GM23338 (cell line): ENCODE measurements at regions not wholly inside any gene's neighbourhood (a gene's known extent, or its start where the extent isn't known, plus 50 kb on each side); places are given as distances from the start of the nearest gene placed in this dataset.
"Not testable (repeated sequence)": the region's sequence is repeated elsewhere in the genome, so short reads cannot be mapped to it uniquely, and the experiment has no call there.

Experiments
- ATAC-seq: fragments of 200-7000 bp; cut with Tn5 transposase; 3 replicates; pipeline ENCODE4 v1.9.1; 2020
- DNase-seq: peaks from one replicate; pipeline ENCODE4 v3.0.0-alpha.2; 2015; ENCODE audit warnings: low spot score
- H2AFZ ChIP-seq: fragments of 200-600 bp; sonication (generic); 2 replicates; pipeline ENCODE4 v1.8.0; 2016; ENCODE audit warnings: antibody characterized with exemption, mild to moderate bottlenecking, moderate library complexity
- H3F3A ChIP-seq: fragments of 200-600 bp; sonication (generic); replicated peaks from 2 replicates; pipeline ENCODE4 v1.8.0; 2017; ENCODE audit warnings: antibody characterized with exemption, mixed run types, low read depth
- H3K27ac ChIP-seq: fragments of 200-600 bp; sonication (generic); 2 replicates; pipeline ENCODE4 v1.6.1; 2016; ENCODE audit warnings: low read depth
- H3K27me3 ChIP-seq: fragments of 200-600 bp; sonication (generic); 2 replicates; pipeline ENCODE4 v1.8.0; 2016; ENCODE audit warnings: mild to moderate bottlenecking, mixed run types, moderate library complexity; ENCODE audit not compliant: insufficient read depth
- H3K36me3 ChIP-seq: fragments of 200-600 bp; sonication (generic); 2 replicates; pipeline ENCODE4 v1.8.0; 2016; ENCODE audit warnings: mild to moderate bottlenecking; ENCODE audit not compliant: insufficient read depth
- H3K4me1 ChIP-seq: fragments of 200-600 bp; sonication (generic); 2 replicates; pipeline ENCODE4 v1.8.0; 2016; ENCODE audit warnings: mild to moderate bottlenecking, moderate library complexity; ENCODE audit not compliant: insufficient read depth
- H3K4me2 ChIP-seq: fragments of 200-600 bp; sonication (generic); 2 replicates; pipeline ENCODE4 v1.7.1; 2017; ENCODE audit warnings: mixed run types
- H3K4me3 ChIP-seq: fragments of 200-600 bp; sonication (generic); 2 replicates; pipeline ENCODE4 v1.6.1; 2016; ENCODE audit warnings: mixed run types
- H3K79me2 ChIP-seq: fragments of 200-600 bp; sonication (generic); replicated peaks from 2 replicates; pipeline ENCODE4 v1.8.0; 2017; ENCODE audit warnings: mild to moderate bottlenecking; ENCODE audit not compliant: insufficient read depth
- H3K9me2 ChIP-seq: fragments of 200-600 bp; sonication (generic); 2 replicates; pipeline ENCODE4 v1.8.0; 2017; ENCODE audit not compliant: insufficient read depth
- H4K20me1 ChIP-seq: fragments of 200-600 bp; sonication (generic); replicated peaks from 2 replicates; pipeline ENCODE4 v1.8.0; 2017; ENCODE audit warnings: mild to moderate bottlenecking; ENCODE audit not compliant: insufficient read depth
- H3K27ac Mint-ChIP-seq: 2 replicates; pipeline ENCODE4 v1.8.0; 2020; ENCODE audit warnings: inconsistent platforms, mild to moderate bottlenecking, moderate library complexity, mixed read lengths
- H3K27me3 Mint-ChIP-seq: 3 replicates; pipeline ENCODE4 v1.8.0; 2022; ENCODE audit warnings: low read depth, mild to moderate bottlenecking, moderate library complexity, mixed read lengths, inconsistent platforms; ENCODE audit not compliant: insufficient read depth, poor library complexity
- H3K36me3 Mint-ChIP-seq: 3 replicates; pipeline ENCODE4 v1.8.0; 2021; ENCODE audit warnings: low read depth, mild to moderate bottlenecking, inconsistent platforms, moderate library complexity, mixed read lengths
- H3K4me1 Mint-ChIP-seq: 3 replicates; pipeline ENCODE4 v1.8.0; 2020; ENCODE audit warnings: mild to moderate bottlenecking, inconsistent platforms, mixed read lengths
- H3K4me3 Mint-ChIP-seq: 3 replicates; pipeline ENCODE4 v1.8.0; 2021; ENCODE audit warnings: moderate library complexity, mild to moderate bottlenecking, inconsistent platforms, mixed read lengths
- H3K9me3 Mint-ChIP-seq: 3 replicates; pipeline ENCODE4 v1.8.0; 2020; ENCODE audit warnings: moderate library complexity, mild to moderate bottlenecking, inconsistent platforms, mixed read lengths
- CREB1 ChIP-seq: fragments of 250-450 bp; sonication (Bioruptor Pico); IDR thresholded peaks from 2 replicates; pipeline ENCODE4 v1.5.0; 2020; ENCODE audit warnings: low read depth, mild to moderate bottlenecking, moderate library complexity
- EZH2 ChIP-seq: fragments of 200-600 bp; sonication (generic); IDR thresholded peaks from one replicate; pipeline ENCODE4 v1.8.0; 2017; ENCODE audit warnings: antibody characterized with exemption, mild to moderate bottlenecking, low read depth; ENCODE audit not compliant: unreplicated experiment
- EZH2phosphoT487 ChIP-seq: fragments of 200-600 bp; sonication (generic); IDR thresholded peaks from one replicate; pipeline ENCODE4 v1.8.1; 2018; ENCODE audit warnings: antibody characterized with exemption; ENCODE audit not compliant: unreplicated experiment
- JUNB ChIP-seq: IDR thresholded peaks from one replicate; pipeline ENCODE4 v1.6.1; 2016; ENCODE audit warnings: antibody characterized with exemption; ENCODE audit not compliant: unreplicated experiment
- NANOG ChIP-seq: IDR thresholded peaks from 2 replicates; pipeline ENCODE4 v1.6.1; 2016; ENCODE audit warnings: antibody characterized with exemption, borderline replicate concordance
- POLR2AphosphoS5 ChIP-seq: IDR thresholded peaks from 2 replicates; pipeline ENCODE4 v1.6.1; 2016; ENCODE audit warnings: antibody characterized with exemption, low read depth
- STAT1 ChIP-seq: IDR thresholded peaks from one replicate; pipeline ENCODE4 v1.6.1; 2016; ENCODE audit warnings: antibody characterized with exemption; ENCODE audit not compliant: unreplicated experiment
- ZNF114 ChIP-seq: fragments of 250-450 bp; sonication (Bioruptor Pico); IDR thresholded peaks from 2 replicates; pipeline ENCODE4 v1.5.0; 2020; ENCODE audit warnings: mild to moderate bottlenecking, moderate library complexity
- ZNF331 ChIP-seq: fragments of 250-450 bp; sonication (Bioruptor Pico); IDR thresholded peaks from 2 replicates; pipeline ENCODE4 v1.5.0; 2020; ENCODE audit warnings: low read depth, mild to moderate bottlenecking, moderate library complexity
- TF ChIP-seq, protein P1 (sequence below), 2 experiments: fragments of 200-600 bp in 1 of 2; sonication (generic) in 1 of 2; conservative IDR thresholded peaks; 2 replicates each; pipeline versions ENCODE4 v1.5.1 to v1.6.1; 2016 to 2017; ENCODE audit warnings: antibody characterized with exemption in 2 of 2, low read depth in 2 of 2, mild to moderate bottlenecking in 2 of 2, moderate library complexity in 1 of 2

DNA sequence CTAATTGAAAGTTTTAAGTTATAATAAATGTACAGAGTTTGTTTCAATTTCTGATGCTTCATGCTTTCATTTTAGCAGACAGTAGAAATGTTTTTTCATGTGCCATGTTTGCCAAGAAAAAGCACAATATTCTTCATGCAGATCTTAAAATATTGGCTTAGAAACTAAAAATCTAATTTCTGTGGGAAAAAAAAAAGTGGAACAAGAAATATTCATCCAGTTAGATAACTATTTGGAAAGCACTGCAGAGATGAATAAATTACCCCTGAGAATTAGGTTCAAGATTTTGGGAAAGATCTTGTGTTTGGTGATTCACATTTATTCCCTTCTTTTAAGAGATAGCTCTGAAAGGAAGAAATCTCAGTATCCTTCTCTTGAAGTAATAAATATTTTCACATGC lies 912.5 kb downstream of the C4orf33 start:
- H3K27me3 Mint-ChIP-seq = no peaks in the 10 kb centered on the region
- Histone ChIP-seq H2AFZ (peak overlapping the region; percentile 2; the same call in 1 of the 2 replicates), H3K4me2 (no peak overlapping the region), H3K36me3 (no peaks in the 10 kb centered on the region), H4K20me1 (no peaks in the 10 kb centered on the region), H3K27ac (no peak overlapping the region), H3K4me1 (no peaks in the 10 kb centered on the region), H3K9me2 (no peaks in the 10 kb centered on the region), H3K79me2 (no peaks in the 10 kb centered on the region), H3F3A (no peaks in the 10 kb centered on the region), H3K27me3 (no peaks in the 10 kb centered on the region), H3K4me3 (no peak overlapping the region)
- ATAC-seq (no peak), DNase-seq (no peak)
- H3K4me3 Mint-ChIP-seq = no peak overlapping the region
- H3K36me3 Mint-ChIP-seq = peaks cover 6% of the 10 kb centered on the region; the same call in 2 of the 3 replicates
- TF ChIP-seq, protein P1, sequence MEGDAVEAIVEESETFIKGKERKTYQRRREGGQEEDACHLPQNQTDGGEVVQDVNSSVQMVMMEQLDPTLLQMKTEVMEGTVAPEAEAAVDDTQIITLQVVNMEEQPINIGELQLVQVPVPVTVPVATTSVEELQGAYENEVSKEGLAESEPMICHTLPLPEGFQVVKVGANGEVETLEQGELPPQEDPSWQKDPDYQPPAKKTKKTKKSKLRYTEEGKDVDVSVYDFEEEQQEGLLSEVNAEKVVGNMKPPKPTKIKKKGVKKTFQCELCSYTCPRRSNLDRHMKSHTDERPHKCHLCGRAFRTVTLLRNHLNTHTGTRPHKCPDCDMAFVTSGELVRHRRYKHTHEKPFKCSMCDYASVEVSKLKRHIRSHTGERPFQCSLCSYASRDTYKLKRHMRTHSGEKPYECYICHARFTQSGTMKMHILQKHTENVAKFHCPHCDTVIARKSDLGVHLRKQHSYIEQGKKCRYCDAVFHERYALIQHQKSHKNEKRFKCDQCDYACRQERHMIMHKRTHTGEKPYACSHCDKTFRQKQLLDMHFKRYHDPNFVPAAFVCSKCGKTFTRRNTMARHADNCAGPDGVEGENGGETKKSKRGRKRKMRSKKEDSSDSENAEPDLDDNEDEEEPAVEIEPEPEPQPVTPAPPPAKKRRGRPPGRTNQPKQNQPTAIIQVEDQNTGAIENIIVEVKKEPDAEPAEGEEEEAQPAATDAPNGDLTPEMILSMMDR (conservative IDR thresholded peaks at IDR 0.05; ENCODE audit: low read depth in 2 of 2) = no peak
- no peak for TF ChIP-seq NANOG
- H3K9me3 Mint-ChIP-seq = peaks cover 7% of the 10 kb centered on the region; the same call in 2 of the 3 replicates
- H3K27ac Mint-ChIP-seq = no peak overlapping the region
- H3K4me1 Mint-ChIP-seq = no peaks in the 10 kb centered on the region

DNA sequence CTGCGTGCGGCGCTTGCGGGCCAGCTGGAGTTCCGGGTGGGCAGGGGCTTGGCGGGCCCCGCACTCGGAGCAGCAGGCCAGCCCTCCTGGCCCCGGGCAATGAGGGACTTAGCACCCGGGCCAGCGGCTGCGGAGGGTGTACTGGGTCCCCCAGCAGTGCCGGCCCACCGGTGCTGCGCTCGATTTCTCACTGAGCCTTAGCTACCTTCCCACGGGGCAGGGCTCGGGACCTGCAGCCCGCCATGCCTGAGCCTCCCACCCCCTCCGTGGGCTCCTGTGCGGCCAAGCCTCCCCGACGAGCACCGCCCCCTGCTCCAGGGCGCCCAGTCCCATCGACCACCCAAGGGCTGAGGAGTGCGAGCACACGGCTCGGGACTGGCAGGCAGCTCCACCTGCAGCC lies 916.9 kb downstream of the C4orf33 start:
- Mint-ChIP-seq H3K36me3 (peaks cover 24% of the 10 kb centered on the region), H3K9me3 (peaks cover 18% of the 10 kb centered on the region)
- H3K36me3 ChIP-seq, H3F3A ChIP-seq, H3K27me3 Mint-ChIP-seq, H3K4me1 Mint-ChIP-seq, H3K9me2 ChIP-seq, H3K4me2 ChIP-seq, DNase-seq, H3K27ac ChIP-seq, H2AFZ ChIP-seq, H3K27me3 ChIP-seq, H4K20me1 ChIP-seq, H3K27ac Mint-ChIP-seq, H3K4me1 ChIP-seq, H3K4me3 Mint-ChIP-seq, H3K4me3 ChIP-seq, ATAC-seq, H3K79me2 ChIP-seq: not testable (repeated sequence)

DNA sequence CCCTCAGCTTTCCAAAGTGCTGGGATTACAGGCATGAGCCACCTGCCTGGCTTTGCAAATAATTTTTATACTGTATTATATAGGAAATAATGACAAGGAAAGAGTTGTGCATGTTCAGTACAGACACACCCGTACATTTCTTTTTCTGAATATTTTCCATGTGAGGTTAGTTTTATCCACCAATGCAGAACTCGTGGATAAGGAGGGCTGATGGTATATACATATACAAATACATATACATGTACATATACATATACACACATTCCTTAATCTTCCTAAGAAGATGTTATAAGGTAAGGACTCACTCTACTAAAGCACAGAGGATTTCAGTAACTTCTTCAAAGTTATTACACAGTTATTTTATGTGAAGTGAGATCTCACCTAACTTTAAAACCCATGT lies 925.8 kb downstream of the C4orf33 start:
- H2AFZ ChIP-seq = no peak overlapping the region
- peaks cover 30% of the 10 kb centered on the region for H3K4me1 ChIP-seq
- no peaks in the 10 kb centered on the region for H4K20me1 ChIP-seq
- H3K4me3 ChIP-seq = no peak overlapping the region
- H3K9me2 ChIP-seq = no peaks in the 10 kb centered on the region
- Mint-ChIP-seq H3K9me3 (peaks cover 13% of the 10 kb centered on the region), H3K27me3 (no peaks in the 10 kb centered on the region), H3K27ac (no peak overlapping the region), H3K4me3 (no peak overlapping the region), H3K36me3 (peaks cover 18% of the 10 kb centered on the region), H3K4me1 (peaks cover 33% of the 10 kb centered on the region)
- no peak overlapping the region for H3K27ac ChIP-seq
- H3K79me2 ChIP-seq = no peaks in the 10 kb centered on the region
- H3K4me2 ChIP-seq = no peak overlapping the region
- H3K36me3 ChIP-seq = no peaks in the 10 kb centered on the region
- no peaks in the 10 kb centered on the region for H3K27me3 ChIP-seq
- ATAC-seq (no peak), DNase-seq (no peak)
- no peaks in the 10 kb centered on the region; the same call in 1 of the 2 replicates for H3F3A ChIP-seq
- TF ChIP-seq, protein P1 (conservative IDR thresholded peaks at IDR 0.05; ENCODE audit: low read depth in 2 of 2) = no peak
- TF ChIP-seq ZNF331 (CRISPR knock-in tag) (no peak), JUNB (no peak), CREB1 (CRISPR knock-in tag) (no peak), STAT1 (no peak), EZH2phosphoT487 (no peak), POLR2AphosphoS5 (no peak), NANOG (no peak), ZNF114 (no peak), EZH2 (no peak)
